ENCODE measurements at regions not wholly inside any gene's neighbourhood (a gene's known extent, or its start where the extent isn't known, plus 50 kb on each side); places are given as distances from the start of the nearest gene placed in this dataset.

GRCh38 chr21:30104241-30104640 is 62.4 kb downstream of the CLDN17 start:
- in situ Hi-C loops (cut with MboI; ENCODE audit: low sequenced_read_pairs), result no loop called here
- CTCF ChIA-PET, result no interaction called here

More at GRCh38 chr21:30104241-30104640, 62.4 kb downstream of the CLDN17 start:
- no peak overlapping the region for H3K9ac ChIP-seq (ENCODE audit: low read depth, low read length)
- POLR2A ChIA-PET (ENCODE audit: unreplicated experiment), result interaction anchor here (0.6 kb wide), 1 partner anchor 94 kb away, joined by 3 read pairs; no protein-coding TSS in a partner anchor
- no peak overlapping the region for H4K91ac ChIP-seq (ENCODE audit: insufficient read depth, low read depth, low read length)
- no TSS peak for BruUV-seq (replicated peaks)
- H3K23ac ChIP-seq (ENCODE audit: low read depth, low read length), result no peak overlapping the region
- H3K27me3 ChIP-seq (ENCODE audit: control insufficient read depth, insufficient read depth, low read length), result no peaks in the 10 kb centered on the region
- TF ChIP-seq RFX5 (IDR thresholded peaks at IDR 0.05; ENCODE audit: low read depth, low read length) (no peak), POLR2A (IDR thresholded peaks at IDR 0.05; ENCODE audit: low read depth, low read length) (no peak)
- no peak overlapping the region for H3K14ac ChIP-seq (replicated peaks; ENCODE audit: low read depth, low read length)
- no peak overlapping the region for H3K4me3 ChIP-seq (ENCODE audit: insufficient read depth, low read depth, low read length)
- no peak overlapping the region for H3K56ac ChIP-seq (ENCODE audit: extremely low read depth, insufficient read depth, low read length)
- H3K36me3 ChIP-seq (ENCODE audit: control insufficient read depth, insufficient read depth, low read length), result no peaks in the 10 kb centered on the region
- intact Hi-C loops (cut with micrococcal nuclease), result no loop called here
- ATAC-seq (ENCODE audit: low read depth) (no peak), DNase-seq (no peak)
- no peaks in the 10 kb centered on the region for H3K79me1 ChIP-seq (ENCODE audit: low read depth in 1 of 2, low read length in 2 of 2)
- H2AK5ac ChIP-seq (ENCODE audit: low read depth, low read length), result no peak overlapping the region
- no peak overlapping the region for H3K18ac ChIP-seq (ENCODE audit: low read depth, low read length)
- no peak overlapping the region for H2AK9ac ChIP-seq (replicated peaks; ENCODE audit: low read depth, low read length, poor library complexity)
- no peak overlapping the region for H2BK20ac ChIP-seq (ENCODE audit: low read depth, low read length)
- H3K4me1 ChIP-seq (ENCODE audit: control insufficient read depth, insufficient read depth, low read length), result no peaks in the 10 kb centered on the region
- H3K9me3 ChIP-seq (ENCODE audit: control insufficient read depth, insufficient read depth, low read length), result peaks cover 3% of the 10 kb centered on the region
- H4K5ac ChIP-seq (ENCODE audit: low read depth, low read length), result no peak overlapping the region
- no peak overlapping the region for H3K27ac ChIP-seq (ENCODE audit: insufficient read depth, low read length)
- H4K20me1 ChIP-seq (ENCODE audit: insufficient read depth, low read length), result no peaks in the 10 kb centered on the region
- no peak overlapping the region for H2BK5ac ChIP-seq (ENCODE audit: low read depth, low read length, poor library complexity, severe bottlenecking)
- H4K8ac ChIP-seq (ENCODE audit: low read depth in 2 of 2, low read length in 2 of 2), result no peak overlapping the region
- H2BK15ac ChIP-seq (ENCODE audit: low read depth, low read length), result no peak overlapping the region
- no peak overlapping the region for H2BK120ac ChIP-seq (ENCODE audit: low read depth, low read length)
- no peaks in the 10 kb centered on the region for H3K9me1 ChIP-seq (ENCODE audit: insufficient read depth, low read length)
- no CpG with 5 or more reads among the region's 2 CpGs for WGBS, 2 experiments (ENCODE audit: extremely low coverage in 2 of 2, insufficient read length in 1 of 2)
- no peak overlapping the region for H3K4me2 ChIP-seq (ENCODE audit: low read depth, low read length)
- dilution Hi-C loops (cut with HindIII; ENCODE audit: low sequenced_read_pairs, unreplicated experiment), result no loop called here
- H3K4ac ChIP-seq (ENCODE audit: low read depth, low read length), result no peak overlapping the region
- no peak overlapping the region for H2AFZ ChIP-seq (replicated peaks; ENCODE audit: low read length, poor library complexity)
